ENCODE measurements at regions not wholly inside any gene's neighbourhood (a gene's known extent, or its start where the extent isn't known, plus 50 kb on each side); places are given as distances from the start of the nearest gene placed in this dataset.

DNA sequence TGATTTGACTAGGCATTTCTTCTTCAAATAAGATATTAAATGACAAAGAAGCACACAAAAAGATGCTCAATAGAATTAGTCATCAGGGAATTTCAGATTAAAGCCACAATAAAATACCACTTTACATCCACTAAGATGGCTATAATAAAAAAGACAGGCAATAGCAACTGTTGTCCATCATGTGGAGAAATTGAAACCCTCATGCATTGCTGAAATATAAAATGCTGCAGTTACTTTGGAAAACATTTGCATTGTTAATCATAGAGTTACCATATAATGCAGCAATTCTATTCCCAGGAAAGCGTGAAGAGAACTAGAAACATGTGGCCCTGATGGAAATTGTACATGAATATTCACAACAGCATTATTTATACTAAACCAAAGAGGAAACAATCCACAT is 605.5 kb upstream of the SLITRK1 start:
- DNase-seq (ENCODE audit: low spot score), result no peak
- Mint-ChIP-seq H3K36me3 (no peaks in the 10 kb centered on the region), H3K27ac (no peak overlapping the region), H3K4me1 (no peaks in the 10 kb centered on the region), H3K9me3 (peaks cover 2% of the 10 kb centered on the region; the same call in 1 of the 2 replicates), H3K27me3 (ENCODE audit: low read depth) (no peaks in the 10 kb centered on the region), H3K4me3 (no peak overlapping the region)
- TF ChIP-seq ZNF138 (CRISPR knock-in tag; conservative IDR thresholded peaks at IDR 0.05), result no peak
- no peak for TF ChIP-seq NFATC4 (CRISPR knock-in tag; IDR thresholded peaks at IDR 0.05)
- no peak for TF ChIP-seq ATF1 (CRISPR knock-in tag; IDR thresholded peaks at IDR 0.05)
- TF ChIP-seq, protein P1, sequence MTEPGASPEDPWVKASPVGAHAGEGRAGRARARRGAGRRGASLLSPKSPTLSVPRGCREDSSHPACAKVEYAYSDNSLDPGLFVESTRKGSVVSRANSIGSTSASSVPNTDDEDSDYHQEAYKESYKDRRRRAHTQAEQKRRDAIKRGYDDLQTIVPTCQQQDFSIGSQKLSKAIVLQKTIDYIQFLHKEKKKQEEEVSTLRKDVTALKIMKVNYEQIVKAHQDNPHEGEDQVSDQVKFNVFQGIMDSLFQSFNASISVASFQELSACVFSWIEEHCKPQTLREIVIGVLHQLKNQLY (CRISPR knock-in tag; IDR thresholded peaks at IDR 0.05), result no peak
- TF ChIP-seq OVOL2 (CRISPR knock-in tag; IDR thresholded peaks at IDR 0.05; ENCODE audit: borderline replicate concordance), result no peak
- TF ChIP-seq, protein P2, sequence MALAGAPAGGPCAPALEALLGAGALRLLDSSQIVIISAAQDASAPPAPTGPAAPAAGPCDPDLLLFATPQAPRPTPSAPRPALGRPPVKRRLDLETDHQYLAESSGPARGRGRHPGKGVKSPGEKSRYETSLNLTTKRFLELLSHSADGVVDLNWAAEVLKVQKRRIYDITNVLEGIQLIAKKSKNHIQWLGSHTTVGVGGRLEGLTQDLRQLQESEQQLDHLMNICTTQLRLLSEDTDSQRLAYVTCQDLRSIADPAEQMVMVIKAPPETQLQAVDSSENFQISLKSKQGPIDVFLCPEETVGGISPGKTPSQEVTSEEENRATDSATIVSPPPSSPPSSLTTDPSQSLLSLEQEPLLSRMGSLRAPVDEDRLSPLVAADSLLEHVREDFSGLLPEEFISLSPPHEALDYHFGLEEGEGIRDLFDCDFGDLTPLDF (CRISPR knock-in tag; IDR thresholded peaks at IDR 0.05), result no peak
- TF ChIP-seq GRHL2 (CRISPR knock-in tag; IDR thresholded peaks at IDR 0.05; ENCODE audit: insufficient replicate concordance, severe bottlenecking), result no peak
- no peak for TF ChIP-seq NR3C1 (CRISPR knock-in tag; conservative IDR thresholded peaks at IDR 0.05; ENCODE audit: low read depth)
- TF ChIP-seq, protein P3, sequence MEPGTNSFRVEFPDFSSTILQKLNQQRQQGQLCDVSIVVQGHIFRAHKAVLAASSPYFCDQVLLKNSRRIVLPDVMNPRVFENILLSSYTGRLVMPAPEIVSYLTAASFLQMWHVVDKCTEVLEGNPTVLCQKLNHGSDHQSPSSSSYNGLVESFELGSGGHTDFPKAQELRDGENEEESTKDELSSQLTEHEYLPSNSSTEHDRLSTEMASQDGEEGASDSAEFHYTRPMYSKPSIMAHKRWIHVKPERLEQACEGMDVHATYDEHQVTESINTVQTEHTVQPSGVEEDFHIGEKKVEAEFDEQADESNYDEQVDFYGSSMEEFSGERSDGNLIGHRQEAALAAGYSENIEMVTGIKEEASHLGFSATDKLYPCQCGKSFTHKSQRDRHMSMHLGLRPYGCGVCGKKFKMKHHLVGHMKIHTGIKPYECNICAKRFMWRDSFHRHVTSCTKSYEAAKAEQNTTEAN (CRISPR knock-in tag; IDR thresholded peaks at IDR 0.05), result no peak
- TF ChIP-seq, protein P4, sequence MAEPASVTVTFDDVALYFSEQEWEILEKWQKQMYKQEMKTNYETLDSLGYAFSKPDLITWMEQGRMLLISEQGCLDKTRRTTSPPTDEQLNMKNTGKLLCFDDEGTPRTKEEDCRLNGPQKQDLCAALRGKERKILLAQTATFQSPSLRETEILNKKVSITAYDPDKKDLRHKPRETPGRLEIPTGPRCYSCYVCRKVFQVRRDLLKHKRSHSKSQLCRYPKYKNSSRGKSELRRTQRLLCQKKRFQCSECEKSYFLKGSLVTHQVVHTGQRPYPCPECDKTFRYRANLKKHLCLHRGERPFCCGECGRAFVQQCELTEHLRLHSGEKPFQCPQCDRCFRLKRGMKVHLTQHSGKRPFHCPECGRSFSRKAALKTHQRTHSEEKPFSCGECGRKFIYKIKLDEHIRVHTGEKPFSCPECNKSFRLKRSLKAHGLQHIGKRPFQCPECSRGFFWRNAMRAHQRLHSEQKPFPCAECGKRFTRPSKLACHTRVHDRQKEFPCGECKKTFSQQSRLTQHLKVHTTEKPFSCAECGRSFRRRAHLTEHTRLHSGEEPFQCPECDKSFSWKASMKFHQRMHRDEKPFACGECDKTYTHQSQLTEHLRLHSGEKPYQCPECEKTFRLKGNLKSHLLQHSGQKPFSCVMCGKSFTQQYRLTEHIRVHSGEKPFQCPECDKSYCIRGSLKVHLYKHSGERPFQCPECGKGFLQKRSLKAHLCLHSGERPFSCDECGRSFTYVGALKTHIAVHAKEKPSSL (CRISPR knock-in tag; conservative IDR thresholded peaks at IDR 0.05), result no peak
- TF ChIP-seq SMAD4 (CRISPR knock-in tag; IDR thresholded peaks at IDR 0.05), result no peak
- TF ChIP-seq, protein P5, sequence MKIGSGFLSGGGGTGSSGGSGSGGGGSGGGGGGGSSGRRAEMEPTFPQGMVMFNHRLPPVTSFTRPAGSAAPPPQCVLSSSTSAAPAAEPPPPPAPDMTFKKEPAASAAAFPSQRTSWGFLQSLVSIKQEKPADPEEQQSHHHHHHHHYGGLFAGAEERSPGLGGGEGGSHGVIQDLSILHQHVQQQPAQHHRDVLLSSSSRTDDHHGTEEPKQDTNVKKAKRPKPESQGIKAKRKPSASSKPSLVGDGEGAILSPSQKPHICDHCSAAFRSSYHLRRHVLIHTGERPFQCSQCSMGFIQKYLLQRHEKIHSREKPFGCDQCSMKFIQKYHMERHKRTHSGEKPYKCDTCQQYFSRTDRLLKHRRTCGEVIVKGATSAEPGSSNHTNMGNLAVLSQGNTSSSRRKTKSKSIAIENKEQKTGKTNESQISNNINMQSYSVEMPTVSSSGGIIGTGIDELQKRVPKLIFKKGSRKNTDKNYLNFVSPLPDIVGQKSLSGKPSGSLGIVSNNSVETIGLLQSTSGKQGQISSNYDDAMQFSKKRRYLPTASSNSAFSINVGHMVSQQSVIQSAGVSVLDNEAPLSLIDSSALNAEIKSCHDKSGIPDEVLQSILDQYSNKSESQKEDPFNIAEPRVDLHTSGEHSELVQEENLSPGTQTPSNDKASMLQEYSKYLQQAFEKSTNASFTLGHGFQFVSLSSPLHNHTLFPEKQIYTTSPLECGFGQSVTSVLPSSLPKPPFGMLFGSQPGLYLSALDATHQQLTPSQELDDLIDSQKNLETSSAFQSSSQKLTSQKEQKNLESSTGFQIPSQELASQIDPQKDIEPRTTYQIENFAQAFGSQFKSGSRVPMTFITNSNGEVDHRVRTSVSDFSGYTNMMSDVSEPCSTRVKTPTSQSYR (CRISPR knock-in tag; IDR thresholded peaks at IDR 0.05), result no peak
- TF ChIP-seq, protein P6, sequence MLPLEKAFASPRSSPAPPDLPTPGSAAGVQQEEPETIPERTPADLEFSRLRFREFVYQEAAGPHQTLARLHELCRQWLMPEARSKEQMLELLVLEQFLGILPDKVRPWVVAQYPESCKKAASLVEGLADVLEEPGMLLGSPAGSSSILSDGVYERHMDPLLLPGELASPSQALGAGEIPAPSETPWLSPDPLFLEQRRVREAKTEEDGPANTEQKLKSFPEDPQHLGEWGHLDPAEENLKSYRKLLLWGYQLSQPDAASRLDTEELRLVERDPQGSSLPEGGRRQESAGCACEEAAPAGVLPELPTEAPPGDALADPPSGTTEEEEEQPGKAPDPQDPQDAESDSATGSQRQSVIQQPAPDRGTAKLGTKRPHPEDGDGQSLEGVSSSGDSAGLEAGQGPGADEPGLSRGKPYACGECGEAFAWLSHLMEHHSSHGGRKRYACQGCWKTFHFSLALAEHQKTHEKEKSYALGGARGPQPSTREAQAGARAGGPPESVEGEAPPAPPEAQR (CRISPR knock-in tag; IDR thresholded peaks at IDR 0.05), result no peak
- TF ChIP-seq ZNF232 (CRISPR knock-in tag; IDR thresholded peaks at IDR 0.05), result no peak
- TF ChIP-seq MXD4 (CRISPR knock-in tag; IDR thresholded peaks at IDR 0.05; ENCODE audit: borderline replicate concordance), result no peak
- TF ChIP-seq CBFB (CRISPR knock-in tag; IDR thresholded peaks at IDR 0.05; ENCODE audit: low read depth), result no peak
- no peak for TF ChIP-seq FOXJ3 (CRISPR knock-in tag; IDR thresholded peaks at IDR 0.05; ENCODE audit: borderline replicate concordance)
- TF ChIP-seq GTF2I (CRISPR knock-in tag; conservative IDR thresholded peaks at IDR 0.05), result no peak
- TF ChIP-seq ZNF671 (CRISPR knock-in tag; IDR thresholded peaks at IDR 0.05), result no peak
- TF ChIP-seq ZNF396 (CRISPR knock-in tag; IDR thresholded peaks at IDR 0.05; ENCODE audit: borderline replicate concordance), result no peak
- ChIA-PET POLR2A (no interaction called here), CTCF (no interaction called here)
- no peak for ATAC-seq
